ENCODE measurements at regions not wholly inside any gene's neighbourhood (a gene's known extent, or its start where the extent isn't known, plus 50 kb on each side); places are given as distances from the start of the nearest gene placed in this dataset.

GRCh38 chr10:132469197-132469884 lies 68.2 kb upstream of the INPP5A start:
- TF ChIP-seq SUZ12 (IDR thresholded peaks at IDR 0.05; ENCODE audit: extremely low read depth, insufficient read depth, insufficient read length): no peak
- no peak for TF ChIP-seq ZNF274 (IDR thresholded peaks at IDR 0.05; ENCODE audit: low read depth, low read length)

Measured in NT2/D1 (cell line).